ENCODE measurements at regions not wholly inside any gene's neighbourhood (a gene's known extent, or its start where the extent isn't known, plus 50 kb on each side); places are given as distances from the start of the nearest gene placed in this dataset.

DNA sequence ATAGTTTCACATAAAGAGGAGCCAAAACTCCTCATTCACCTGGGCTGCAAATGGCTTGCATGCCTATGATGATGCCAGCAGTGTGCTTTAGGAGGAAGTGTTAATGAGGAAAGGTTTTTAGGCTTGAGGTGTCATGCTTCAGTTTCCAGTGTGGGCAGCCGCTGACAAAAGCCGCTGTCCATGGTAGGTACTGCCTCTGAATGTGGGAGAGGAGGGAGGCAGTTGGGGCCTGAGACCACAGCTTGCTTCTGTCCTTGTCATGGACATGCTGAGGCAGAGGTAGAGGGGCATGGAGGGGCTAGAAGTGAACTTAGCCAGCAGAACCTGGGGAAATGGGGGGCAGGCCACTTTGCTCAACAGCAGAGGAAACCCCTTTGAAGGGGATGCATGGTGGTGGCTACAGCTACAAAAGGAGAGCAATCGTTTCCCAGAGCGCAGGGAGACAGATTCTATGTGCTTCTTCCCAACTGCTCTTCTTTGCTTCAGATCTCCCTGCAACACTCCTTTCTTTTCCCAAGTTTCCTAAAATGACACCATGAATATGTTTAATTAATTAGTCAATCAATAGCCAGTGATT is 372.1 kb upstream of the CNR1 start:
- no peaks in the 10 kb centered on the region for H3K4me1 Mint-ChIP-seq (ENCODE audit: insufficient read depth, unreplicated experiment)
- POLR2A ChIA-PET: no interaction called here
- TF ChIP-seq, protein P1, sequence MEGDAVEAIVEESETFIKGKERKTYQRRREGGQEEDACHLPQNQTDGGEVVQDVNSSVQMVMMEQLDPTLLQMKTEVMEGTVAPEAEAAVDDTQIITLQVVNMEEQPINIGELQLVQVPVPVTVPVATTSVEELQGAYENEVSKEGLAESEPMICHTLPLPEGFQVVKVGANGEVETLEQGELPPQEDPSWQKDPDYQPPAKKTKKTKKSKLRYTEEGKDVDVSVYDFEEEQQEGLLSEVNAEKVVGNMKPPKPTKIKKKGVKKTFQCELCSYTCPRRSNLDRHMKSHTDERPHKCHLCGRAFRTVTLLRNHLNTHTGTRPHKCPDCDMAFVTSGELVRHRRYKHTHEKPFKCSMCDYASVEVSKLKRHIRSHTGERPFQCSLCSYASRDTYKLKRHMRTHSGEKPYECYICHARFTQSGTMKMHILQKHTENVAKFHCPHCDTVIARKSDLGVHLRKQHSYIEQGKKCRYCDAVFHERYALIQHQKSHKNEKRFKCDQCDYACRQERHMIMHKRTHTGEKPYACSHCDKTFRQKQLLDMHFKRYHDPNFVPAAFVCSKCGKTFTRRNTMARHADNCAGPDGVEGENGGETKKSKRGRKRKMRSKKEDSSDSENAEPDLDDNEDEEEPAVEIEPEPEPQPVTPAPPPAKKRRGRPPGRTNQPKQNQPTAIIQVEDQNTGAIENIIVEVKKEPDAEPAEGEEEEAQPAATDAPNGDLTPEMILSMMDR (IDR thresholded peaks at IDR 0.05; ENCODE audit: unreplicated experiment): no peak
- H3K9me3 Mint-ChIP-seq (ENCODE audit: unreplicated experiment): no peaks in the 10 kb centered on the region
- H3K27me3 Mint-ChIP-seq (ENCODE audit: insufficient read depth, unreplicated experiment): peaks cover 74% of the 10 kb centered on the region
- peak; percentile 40 for DNase-seq (ENCODE audit: unreplicated experiment)
- CTCF ChIA-PET: no interaction called here
- intact Hi-C loops (cut with micrococcal nuclease): no loop called here
- no TSS peak for BruUV-seq (replicated peaks)
- no peak overlapping the region for H3K27ac Mint-ChIP-seq (ENCODE audit: low read depth, unreplicated experiment)
- no peak overlapping the region for H3K4me3 Mint-ChIP-seq (ENCODE audit: unreplicated experiment)
- H3K36me3 Mint-ChIP-seq (ENCODE audit: insufficient read depth, unreplicated experiment): no peaks in the 10 kb centered on the region

DNA sequence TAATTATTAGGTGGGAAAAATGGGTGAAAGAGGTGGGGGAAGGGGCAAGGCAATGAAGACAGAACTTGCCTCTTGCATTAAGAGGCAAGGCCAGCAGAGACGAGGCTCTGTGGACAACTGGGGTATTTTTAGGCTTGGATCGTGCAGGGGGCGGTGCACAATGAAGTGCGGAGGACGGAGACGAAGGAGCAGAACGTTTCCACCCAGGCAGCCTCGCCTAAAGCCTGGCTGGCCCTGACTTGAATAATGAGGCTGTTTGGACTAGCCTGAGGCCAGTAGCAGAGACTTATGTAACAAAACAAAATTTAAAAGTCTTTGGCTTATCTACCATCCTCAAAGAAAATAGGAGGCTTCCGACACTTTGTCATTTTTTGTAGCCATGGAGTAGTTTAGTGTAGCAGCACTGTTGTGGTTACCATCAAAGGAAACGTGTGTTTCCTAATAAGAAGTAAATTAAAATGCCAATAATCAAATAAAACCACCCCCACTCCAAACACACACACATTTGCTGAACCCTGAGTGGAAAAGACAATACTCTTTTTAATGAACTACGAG is 370.0 kb upstream of the CNR1 start:
- Mint-ChIP-seq H3K27ac (ENCODE audit: low read depth, unreplicated experiment) (no peak overlapping the region), H3K4me1 (ENCODE audit: insufficient read depth, unreplicated experiment) (no peaks in the 10 kb centered on the region), H3K9me3 (ENCODE audit: unreplicated experiment) (no peaks in the 10 kb centered on the region), H3K4me3 (ENCODE audit: unreplicated experiment) (no peak overlapping the region), H3K27me3 (ENCODE audit: insufficient read depth, unreplicated experiment) (peaks cover 89% of the 10 kb centered on the region), H3K36me3 (ENCODE audit: insufficient read depth, unreplicated experiment) (no peaks in the 10 kb centered on the region)
- ChIA-PET POLR2A (no interaction called here), CTCF (no interaction called here)
- no peak for DNase-seq (ENCODE audit: unreplicated experiment)
- TF ChIP-seq, protein P1 (IDR thresholded peaks at IDR 0.05; ENCODE audit: unreplicated experiment): no peak
- intact Hi-C loops (cut with micrococcal nuclease): no loop called here
- no TSS peak for BruUV-seq (replicated peaks)

DNA sequence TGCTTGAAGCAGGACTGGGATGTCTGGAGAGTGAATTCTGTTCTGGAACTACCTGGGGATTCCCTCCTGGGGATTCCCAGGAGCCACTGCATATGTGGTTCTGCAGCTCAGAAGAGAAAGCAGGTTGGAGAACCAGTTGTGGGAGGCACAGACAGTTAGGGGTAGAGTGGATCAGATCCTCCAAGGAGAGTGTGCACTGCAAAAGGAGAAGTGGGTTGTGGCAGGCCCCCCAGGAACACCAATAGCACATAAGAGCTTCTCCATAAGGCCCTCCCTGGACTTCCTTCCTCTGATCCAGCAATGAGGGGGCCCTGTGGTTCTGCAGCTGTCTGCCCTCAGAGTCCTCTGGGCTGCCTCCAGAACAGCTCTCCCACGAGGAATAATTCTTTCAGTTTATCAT is 369.2 kb upstream of the CNR1 start:
- POLR2A ChIA-PET: no interaction called here

DNA sequence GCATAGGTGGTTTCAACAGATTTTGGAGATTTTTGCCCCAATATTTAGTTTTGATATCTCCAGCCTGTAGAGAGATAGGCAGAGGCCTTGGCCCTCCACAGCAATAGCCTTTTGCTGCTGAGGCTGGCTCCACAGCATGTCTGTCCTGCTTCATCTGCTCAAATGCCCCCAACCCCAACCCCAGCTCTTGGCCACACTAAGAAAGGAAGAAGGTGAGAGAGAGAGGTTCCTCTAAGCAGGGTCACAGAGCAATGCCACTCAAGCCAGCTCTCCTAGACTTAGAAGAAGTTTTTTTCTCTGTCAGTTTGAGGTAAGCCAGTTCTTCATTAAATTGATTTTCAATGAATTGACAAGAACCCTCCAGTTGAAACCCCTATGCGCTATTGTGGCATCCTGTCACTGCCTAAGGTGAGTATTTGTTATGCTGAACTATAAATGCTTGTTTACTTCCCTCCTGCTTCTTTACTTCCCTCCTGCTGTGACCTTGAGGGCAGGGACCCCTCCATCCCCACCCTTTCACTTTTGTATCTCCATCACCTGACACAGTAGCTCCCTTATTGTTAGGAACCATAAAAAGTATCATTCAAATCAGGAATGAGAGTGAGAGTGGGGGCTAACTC is 366.2 kb upstream of the CNR1 start:
- TF ChIP-seq, protein P1 (IDR thresholded peaks at IDR 0.05; ENCODE audit: unreplicated experiment): no peak
- Mint-ChIP-seq H3K27me3 (ENCODE audit: insufficient read depth, unreplicated experiment) (peaks cover 57% of the 10 kb centered on the region), H3K4me3 (ENCODE audit: unreplicated experiment) (no peak overlapping the region), H3K36me3 (ENCODE audit: insufficient read depth, unreplicated experiment) (no peaks in the 10 kb centered on the region), H3K9me3 (ENCODE audit: unreplicated experiment) (no peaks in the 10 kb centered on the region), H3K4me1 (ENCODE audit: insufficient read depth, unreplicated experiment) (no peaks in the 10 kb centered on the region), H3K27ac (ENCODE audit: low read depth, unreplicated experiment) (no peak overlapping the region)
- intact Hi-C loops (cut with micrococcal nuclease): no loop called here
- ChIA-PET CTCF (interaction anchor here (1.4 kb wide), 1 partner anchor 39 kb away, joined by 6 read pairs; no protein-coding TSS in a partner anchor), POLR2A (no interaction called here)
- BruUV-seq (replicated peaks): no TSS peak
- DNase-seq (ENCODE audit: unreplicated experiment): no peak

More for the DNA sequence above, 369.2 kb upstream of the CNR1 start:
- Mint-ChIP-seq H3K9me3 (ENCODE audit: unreplicated experiment) (no peaks in the 10 kb centered on the region), H3K36me3 (ENCODE audit: insufficient read depth, unreplicated experiment) (no peaks in the 10 kb centered on the region), H3K27me3 (ENCODE audit: insufficient read depth, unreplicated experiment) (peaks cover 86% of the 10 kb centered on the region), H3K27ac (ENCODE audit: low read depth, unreplicated experiment) (no peak overlapping the region), H3K4me1 (ENCODE audit: insufficient read depth, unreplicated experiment) (no peaks in the 10 kb centered on the region), H3K4me3 (ENCODE audit: unreplicated experiment) (no peak overlapping the region)
- TF ChIP-seq, protein P1 (IDR thresholded peaks at IDR 0.05; ENCODE audit: unreplicated experiment): no peak
- DNase-seq (ENCODE audit: unreplicated experiment): no peak
- no TSS peak for BruUV-seq (replicated peaks)
- CTCF ChIA-PET: interaction anchor here (0.6 to 1.5 kb wide), 2 partner anchors 703 to 1147 kb away, joined by 3 to 4 read pairs; no protein-coding TSS in a partner anchor
- intact Hi-C loops (cut with micrococcal nuclease): no loop called here
